ENCODE measurements at regions not wholly inside any gene's neighbourhood (a gene's known extent, or its start where the extent isn't known, plus 50 kb on each side); places are given as distances from the start of the nearest gene placed in this dataset.

DNA sequence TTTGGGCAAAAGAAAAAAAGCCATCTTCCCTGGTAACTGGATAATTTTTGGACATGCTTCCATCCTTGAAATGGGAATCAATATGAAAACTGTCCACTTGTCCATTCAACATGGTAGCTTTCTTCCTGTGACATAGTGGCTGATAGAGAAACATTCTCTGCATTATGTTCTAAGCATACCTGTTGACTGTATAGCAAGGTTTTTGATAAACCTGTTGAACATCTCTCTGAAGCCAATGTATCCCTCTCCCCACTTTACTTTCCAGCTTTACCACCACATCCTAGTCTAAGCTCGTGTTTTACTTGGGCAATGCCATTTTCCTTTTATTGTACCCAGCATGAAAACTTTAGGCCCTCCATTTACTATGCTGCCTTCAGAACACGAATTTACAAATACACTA, 630.1 kb downstream of the TOX3 start:
- TF ChIP-seq, protein P1, sequence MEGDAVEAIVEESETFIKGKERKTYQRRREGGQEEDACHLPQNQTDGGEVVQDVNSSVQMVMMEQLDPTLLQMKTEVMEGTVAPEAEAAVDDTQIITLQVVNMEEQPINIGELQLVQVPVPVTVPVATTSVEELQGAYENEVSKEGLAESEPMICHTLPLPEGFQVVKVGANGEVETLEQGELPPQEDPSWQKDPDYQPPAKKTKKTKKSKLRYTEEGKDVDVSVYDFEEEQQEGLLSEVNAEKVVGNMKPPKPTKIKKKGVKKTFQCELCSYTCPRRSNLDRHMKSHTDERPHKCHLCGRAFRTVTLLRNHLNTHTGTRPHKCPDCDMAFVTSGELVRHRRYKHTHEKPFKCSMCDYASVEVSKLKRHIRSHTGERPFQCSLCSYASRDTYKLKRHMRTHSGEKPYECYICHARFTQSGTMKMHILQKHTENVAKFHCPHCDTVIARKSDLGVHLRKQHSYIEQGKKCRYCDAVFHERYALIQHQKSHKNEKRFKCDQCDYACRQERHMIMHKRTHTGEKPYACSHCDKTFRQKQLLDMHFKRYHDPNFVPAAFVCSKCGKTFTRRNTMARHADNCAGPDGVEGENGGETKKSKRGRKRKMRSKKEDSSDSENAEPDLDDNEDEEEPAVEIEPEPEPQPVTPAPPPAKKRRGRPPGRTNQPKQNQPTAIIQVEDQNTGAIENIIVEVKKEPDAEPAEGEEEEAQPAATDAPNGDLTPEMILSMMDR (IDR thresholded peaks at IDR 0.05) = no peak
- no peak for TF ChIP-seq POLR2A (IDR thresholded peaks at IDR 0.05)
- intact Hi-C loops (cut with DNase I) = no loop called here
- 88 to 89% methylated on average over 2 of the region's 2 CpGs for WGBS, 2 donors

DNA sequence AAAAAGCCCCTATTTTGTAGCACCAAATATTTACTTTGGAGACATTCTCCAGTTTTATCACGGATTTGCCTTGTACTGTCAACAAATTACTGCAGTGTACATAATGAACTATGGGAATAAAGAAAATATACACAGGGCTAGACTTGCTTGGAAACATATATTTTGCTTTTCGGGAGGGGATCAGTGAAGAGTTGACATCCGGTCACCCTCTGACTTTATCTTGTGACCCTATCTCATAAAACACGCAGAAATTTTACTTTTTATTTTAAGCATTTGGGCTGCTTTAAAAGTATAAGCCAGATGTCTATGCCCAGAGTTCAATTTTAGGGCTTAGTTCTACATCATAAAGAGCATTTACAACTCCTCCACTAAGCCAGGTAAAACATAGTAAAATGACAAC, 630.7 kb downstream of the TOX3 start:
- intact Hi-C loops (cut with DNase I) = no loop called here
- peaks cover 10% of the 10 kb centered on the region for H3K4me1 ChIP-seq
- WGBS, 2 donors = 29 to 31% methylated on average over 4 of the region's 4 CpGs
- H3K9me3 ChIP-seq = no peaks in the 10 kb centered on the region
- H3K4me3 ChIP-seq = no peak overlapping the region
- H3K27me3 ChIP-seq = no peaks in the 10 kb centered on the region
- ATAC-seq = no peak
- H3K36me3 ChIP-seq (replicated peaks in 1 of 2; ENCODE audit: insufficient read depth in 1 of 2, low read depth in 2 of 2) = no peaks in the 10 kb centered on the region
- TF ChIP-seq, protein P1 (IDR thresholded peaks at IDR 0.05) = no peak
- no peak for TF ChIP-seq POLR2A (IDR thresholded peaks at IDR 0.05)
- no peak for DNase-seq
- no peak overlapping the region for H3K27ac ChIP-seq

More for the DNA sequence above, 630.1 kb downstream of the TOX3 start:
- Histone ChIP-seq H3K4me3 (no peak overlapping the region), H3K36me3 (replicated peaks in 1 of 2; ENCODE audit: insufficient read depth in 1 of 2, low read depth in 2 of 2) (no peaks in the 10 kb centered on the region), H3K4me1 (peaks cover 10% of the 10 kb centered on the region), H3K27me3 (no peaks in the 10 kb centered on the region), H3K27ac (no peak overlapping the region), H3K9me3 (no peaks in the 10 kb centered on the region)
- no peak for ATAC-seq
- no peak for DNase-seq

DNA sequence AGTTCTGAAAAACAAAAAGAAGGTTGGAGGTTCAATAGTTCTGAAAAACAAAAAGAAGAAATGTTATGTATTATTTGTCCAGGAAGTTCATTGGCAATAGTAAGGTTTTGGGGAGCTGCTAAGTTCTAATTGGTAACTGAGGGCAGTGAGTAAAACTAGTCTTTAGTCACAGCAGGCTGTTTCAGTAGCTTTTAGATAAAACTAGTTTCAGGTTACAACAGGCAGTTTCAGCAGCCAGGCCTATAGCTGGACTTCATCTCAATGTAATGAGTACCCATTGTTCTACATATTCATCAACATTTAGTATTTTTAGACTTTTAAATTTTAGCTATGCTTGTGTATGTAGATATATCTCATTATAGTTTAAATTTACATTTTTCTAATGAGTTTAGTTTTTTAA, 639.3 kb downstream of the TOX3 start:
- DNase-seq (no peak), ATAC-seq (no peak)
- no peaks in the 10 kb centered on the region for H3K27me3 ChIP-seq
- TF ChIP-seq POLR2A (IDR thresholded peaks at IDR 0.05) = no peak
- TF ChIP-seq, protein P1 (IDR thresholded peaks at IDR 0.05) = no peak
- H3K36me3 ChIP-seq (replicated peaks in 1 of 2; ENCODE audit: insufficient read depth in 1 of 2, low read depth in 2 of 2) = no peaks in the 10 kb centered on the region
- no peak overlapping the region for H3K4me3 ChIP-seq
- H3K9me3 ChIP-seq = no peaks in the 10 kb centered on the region
- no peak overlapping the region for H3K27ac ChIP-seq
- no peaks in the 10 kb centered on the region for H3K4me1 ChIP-seq
- intact Hi-C loops (cut with DNase I) = no loop called here

DNA sequence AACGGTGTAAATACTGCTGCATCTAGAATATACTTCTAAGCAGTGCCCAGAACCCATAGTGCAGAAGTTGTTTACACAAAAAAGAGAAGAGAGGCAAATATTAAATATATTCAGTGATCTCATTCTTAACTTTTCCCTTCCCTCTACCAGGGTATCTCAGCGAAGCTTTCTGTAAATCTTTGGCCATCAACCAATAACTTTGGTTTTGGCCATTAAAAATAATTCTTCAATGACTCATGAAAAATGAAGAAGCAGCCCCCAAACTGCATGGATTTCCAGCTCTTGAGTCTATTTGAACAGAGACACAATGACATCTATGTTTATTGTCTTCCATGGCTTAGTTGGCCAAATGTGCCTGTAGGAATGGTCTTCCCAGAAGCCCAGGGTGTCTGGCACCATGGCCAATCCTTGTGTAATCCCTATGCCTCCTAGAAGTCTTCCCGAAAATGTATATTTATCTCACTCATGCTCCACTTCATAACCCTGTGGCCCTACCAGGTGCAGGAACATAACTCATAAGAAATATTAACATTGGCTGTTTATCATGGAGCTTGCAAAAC, 646.6 kb downstream of the TOX3 start:
- H3K9me3 ChIP-seq = no peaks in the 10 kb centered on the region
- H3K27ac ChIP-seq = no peak overlapping the region
- H3K36me3 ChIP-seq (replicated peaks in 1 of 2; ENCODE audit: insufficient read depth in 1 of 2, low read depth in 2 of 2) = no peaks in the 10 kb centered on the region
- ATAC-seq = no peak
- H3K4me3 ChIP-seq = no peak overlapping the region
- no peaks in the 10 kb centered on the region for H3K4me1 ChIP-seq
- DNase-seq = no peak
- no peak for TF ChIP-seq POLR2A (IDR thresholded peaks at IDR 0.05)
- TF ChIP-seq, protein P1 (IDR thresholded peaks at IDR 0.05) = no peak
- no peaks in the 10 kb centered on the region for H3K27me3 ChIP-seq
- intact Hi-C loops (cut with DNase I) = no loop called here
- 68 to 79% methylated on average over 3 of the region's 3 CpGs for WGBS, 2 donors

DNA sequence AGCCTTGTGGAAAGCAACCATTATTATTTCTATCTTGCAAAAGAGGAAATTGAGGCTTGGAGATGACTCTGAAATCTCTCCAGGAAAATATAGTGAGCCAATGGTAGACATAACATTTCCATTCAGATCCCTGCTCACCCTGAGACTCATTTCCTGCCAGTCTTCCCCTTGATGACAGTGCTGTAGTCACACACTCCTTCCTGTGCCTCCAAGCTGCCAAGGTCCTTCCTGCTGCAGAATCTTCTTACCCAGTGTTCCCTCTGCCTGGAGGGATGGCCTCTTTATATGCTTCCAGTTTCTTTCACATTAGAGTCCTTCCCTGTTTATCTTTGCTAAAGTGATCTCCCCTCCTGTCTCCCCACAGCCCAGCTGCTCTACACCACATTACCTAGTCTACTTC, 648.1 kb downstream of the TOX3 start:
- Histone ChIP-seq H3K9me3 (no peaks in the 10 kb centered on the region), H3K4me3 (no peak overlapping the region), H3K27ac (no peak overlapping the region), H3K4me1 (no peaks in the 10 kb centered on the region), H3K36me3 (replicated peaks in 1 of 2; ENCODE audit: insufficient read depth in 1 of 2, low read depth in 2 of 2) (no peaks in the 10 kb centered on the region), H3K27me3 (no peaks in the 10 kb centered on the region)
- TF ChIP-seq, protein P1 (IDR thresholded peaks at IDR 0.05) = no peak
- TF ChIP-seq POLR2A (IDR thresholded peaks at IDR 0.05) = no peak
- intact Hi-C loops (cut with DNase I) = no loop called here
- no peak for ATAC-seq
- DNase-seq = no peak
